SW 1271 (cell line): ENCODE measurements at regions not wholly inside any gene's neighbourhood (a gene's known extent, or its start where the extent isn't known, plus 50 kb on each side); places are given as distances from the start of the nearest gene placed in this dataset.
A peak's percentile ranks its signal among the peaks of the same experiment; 100 is the strongest.

Experiments
- DNase-seq, 2 experiments: peaks; one replicate each; lab custom pipeline; 2025; lab: John Stamatoyannopoulos, UW

DNA sequence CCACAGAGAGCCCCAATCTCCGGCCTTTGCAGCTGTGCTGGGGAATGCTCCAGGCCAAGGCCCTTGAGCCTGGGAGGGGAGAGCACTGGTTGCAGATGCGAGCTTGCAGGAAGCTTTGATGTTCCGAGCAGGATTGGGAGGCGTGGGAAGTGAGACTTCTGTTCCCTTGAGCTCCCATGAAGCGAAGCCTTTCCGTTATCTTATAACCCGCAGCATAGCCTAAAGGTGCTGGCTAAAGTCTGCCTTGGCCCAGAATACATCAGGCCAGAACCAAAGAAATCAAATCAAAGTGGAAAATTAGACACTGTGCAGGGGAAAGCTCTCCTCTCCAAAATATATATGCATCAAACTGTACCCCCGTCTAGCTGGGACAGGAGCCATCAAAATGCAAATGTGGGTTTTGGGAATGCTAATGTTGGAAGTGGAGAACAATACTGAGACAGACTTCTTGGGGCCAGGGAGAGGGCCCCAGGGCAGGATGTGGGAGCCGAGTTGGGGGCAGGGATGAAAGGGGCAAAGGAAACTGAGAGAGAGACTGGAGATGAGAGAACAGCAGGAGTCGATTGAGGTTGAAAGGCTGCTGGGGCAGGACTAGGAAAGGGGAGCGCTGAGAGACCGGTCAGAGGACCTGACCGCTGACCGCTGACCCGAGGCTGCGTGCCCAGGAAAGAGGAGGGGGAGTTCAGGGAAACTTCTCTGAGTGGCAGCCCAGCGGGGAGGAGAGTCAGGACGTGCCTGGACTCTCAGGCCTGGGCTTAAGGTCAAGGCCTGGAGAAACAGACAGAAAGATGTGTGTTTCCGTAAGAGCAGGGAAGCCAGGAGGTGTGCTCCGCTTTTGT is 152.2 kb upstream of the PARP11 start:
- DNase-seq: no peak

GRCh38 chr12:4024701-4025100 is 151.5 kb upstream of the PARP11 start:
- DNase-seq: no peak

DNA sequence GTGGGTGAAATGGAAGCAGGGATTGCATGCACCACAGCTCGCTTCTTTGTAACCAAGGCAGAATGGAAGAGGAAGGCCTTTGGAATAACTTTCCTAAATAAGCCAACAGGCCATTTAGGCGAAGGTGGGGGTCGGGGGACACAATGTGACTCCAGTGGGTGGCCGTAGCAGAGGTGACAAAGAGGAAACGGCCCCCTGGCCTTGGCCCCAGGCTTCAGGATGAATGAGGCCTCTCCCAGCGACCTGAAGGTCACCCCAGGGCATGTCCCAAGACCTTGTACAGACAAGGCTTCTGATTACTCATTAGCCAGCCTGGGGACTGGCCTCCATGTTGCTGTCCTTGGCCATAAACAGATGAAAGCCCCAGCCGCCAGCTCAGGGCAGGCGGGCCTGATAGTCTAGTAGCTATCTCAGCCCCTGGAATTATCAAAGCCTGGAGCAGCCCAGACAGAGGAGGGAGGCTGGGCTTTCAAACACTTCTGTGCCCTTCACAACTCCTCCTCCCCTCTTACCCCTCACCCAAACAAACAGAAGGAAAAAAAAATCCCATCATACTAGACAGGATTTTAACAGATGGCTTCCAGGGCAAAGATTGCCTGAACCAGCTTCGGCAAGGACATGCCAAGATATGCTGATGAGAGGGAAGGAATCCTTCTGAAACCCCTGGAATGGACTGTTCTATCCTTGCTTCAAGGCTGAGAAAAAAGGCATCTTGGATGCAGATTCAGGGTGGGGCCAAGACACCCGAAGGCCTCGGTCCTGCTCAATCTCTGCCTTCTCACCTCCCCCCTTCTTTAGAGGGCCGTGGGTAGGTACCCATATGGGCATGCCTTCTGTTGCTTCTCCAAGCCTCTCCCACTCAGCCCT is 142.3 kb upstream of the PARP11 start:
- no peak for DNase-seq

- DNase-seq: no peak
These were observed 141.6 kb upstream of the PARP11 start for GRCh38 chr12:4014858-4015224.

DNA sequence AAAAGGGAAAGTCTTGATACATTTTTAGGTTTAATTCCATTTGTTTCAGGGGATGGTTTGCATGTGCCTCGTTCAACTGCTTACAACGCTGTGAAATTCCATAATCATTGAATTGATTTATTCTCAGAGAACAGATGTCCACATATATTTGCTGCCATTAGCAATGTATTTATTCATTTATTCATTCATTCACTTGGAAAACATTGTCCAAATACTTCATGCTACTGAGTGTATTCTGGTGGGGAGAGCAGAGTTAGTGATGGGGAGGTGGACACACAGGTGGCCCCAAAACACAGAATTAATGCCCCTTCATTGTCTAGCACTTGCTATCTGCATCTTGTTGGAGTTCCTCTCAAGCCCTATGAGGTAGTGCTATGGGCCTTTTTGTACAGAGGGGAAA is 141.2 kb upstream of the PARP11 start:
- no peak for DNase-seq

- DNase-seq: no peak
These were observed 140.1 kb upstream of the PARP11 start for GRCh38 chr12:4012977-4013968.

GRCh38 chr12:4012073-4012472 is 138.9 kb upstream of the PARP11 start:
- no peak for DNase-seq

GRCh38 chr12:4011597-4011996 is 138.4 kb upstream of the PARP11 start:
- peak in 1 of 2 experiments; percentile 12 for DNase-seq

DNA sequence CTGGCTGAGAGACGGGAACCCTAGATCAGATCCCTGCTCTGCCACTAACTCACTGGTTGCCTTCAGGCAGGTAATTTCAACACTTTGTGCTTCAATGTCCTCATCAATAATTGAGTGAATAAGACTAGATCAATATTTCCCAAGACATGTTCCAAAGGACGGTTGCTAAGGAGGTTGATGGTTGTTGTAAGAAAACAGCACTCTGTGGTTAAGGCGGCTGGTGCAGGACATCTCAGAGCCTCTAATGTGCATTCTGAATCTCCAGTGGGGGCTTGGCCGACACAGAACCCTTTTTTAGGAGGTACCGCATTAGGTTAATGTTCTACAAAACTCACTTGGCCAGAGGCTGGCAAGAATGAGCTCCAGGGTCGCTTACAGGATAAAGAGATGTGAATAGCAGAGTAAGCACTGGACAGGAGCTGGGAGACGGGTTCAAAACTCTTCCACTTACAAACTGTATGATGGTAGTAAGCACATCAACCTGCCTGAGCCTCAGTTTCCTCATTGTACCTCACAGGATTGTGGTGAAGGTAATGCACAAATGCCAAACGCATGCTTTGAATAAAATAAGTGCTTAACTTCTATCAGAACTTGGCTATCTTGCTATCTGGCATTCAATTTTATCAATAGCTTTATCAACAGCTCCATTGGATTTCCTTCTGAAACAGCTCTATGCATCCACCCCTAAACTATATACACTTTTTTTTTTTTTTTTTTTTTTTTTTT is 136.9 kb upstream of the PARP11 start:
- DNase-seq: no peak

GRCh38 chr12:4006743-4007142 is 133.5 kb upstream of the PARP11 start:
- DNase-seq: no peak

DNA sequence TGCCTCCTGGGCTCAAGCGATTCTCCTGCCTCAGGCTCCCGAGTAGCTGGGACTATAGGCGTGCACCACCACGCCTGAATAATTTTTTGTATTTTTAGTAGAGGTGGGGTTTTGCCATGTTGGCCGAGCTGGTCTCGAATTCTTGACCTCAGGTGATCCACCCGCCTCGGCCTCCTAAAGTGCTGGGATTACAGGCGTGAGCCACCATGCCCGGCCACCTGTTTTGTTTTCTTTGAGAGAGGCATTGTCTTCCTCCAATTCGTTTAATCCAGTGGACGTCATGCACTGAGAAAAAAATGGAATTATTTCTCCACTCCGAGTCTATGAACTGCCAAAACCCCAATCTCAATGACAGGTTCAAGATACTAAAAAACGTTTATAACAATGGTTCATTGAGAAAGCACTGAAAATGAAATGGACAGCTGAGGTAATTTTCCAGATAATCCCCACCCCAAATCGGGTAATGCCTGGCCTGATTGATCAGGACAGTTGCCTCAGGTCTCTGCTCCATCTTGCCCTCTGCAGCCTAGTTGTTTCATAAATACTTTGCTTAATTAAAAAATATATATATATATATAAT is 132.7 kb upstream of the PARP11 start:
- no peak for DNase-seq

DNA sequence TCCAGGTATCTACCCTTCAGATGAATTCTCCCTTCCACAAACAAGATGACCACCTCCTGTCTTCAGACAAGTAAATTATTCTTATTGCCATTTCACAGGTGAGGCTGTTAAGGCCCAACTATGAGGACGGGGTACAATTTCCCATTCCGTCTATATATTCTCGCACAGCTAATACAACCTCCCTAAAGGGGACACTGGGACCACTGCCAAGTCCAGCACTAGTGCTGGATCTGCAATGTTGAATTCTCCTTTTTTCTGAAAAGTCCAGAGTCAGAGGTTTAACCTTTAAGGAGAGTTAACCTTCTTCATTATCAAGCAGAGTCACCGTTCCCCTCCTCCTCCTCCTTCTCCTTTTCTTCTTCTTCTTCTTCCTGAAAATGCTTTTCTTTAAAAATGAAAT is 130.4 kb upstream of the PARP11 start:
- DNase-seq: no peak

GRCh38 chr12:4002601-4003000 is 129.4 kb upstream of the PARP11 start:
- DNase-seq: no peak

DNA sequence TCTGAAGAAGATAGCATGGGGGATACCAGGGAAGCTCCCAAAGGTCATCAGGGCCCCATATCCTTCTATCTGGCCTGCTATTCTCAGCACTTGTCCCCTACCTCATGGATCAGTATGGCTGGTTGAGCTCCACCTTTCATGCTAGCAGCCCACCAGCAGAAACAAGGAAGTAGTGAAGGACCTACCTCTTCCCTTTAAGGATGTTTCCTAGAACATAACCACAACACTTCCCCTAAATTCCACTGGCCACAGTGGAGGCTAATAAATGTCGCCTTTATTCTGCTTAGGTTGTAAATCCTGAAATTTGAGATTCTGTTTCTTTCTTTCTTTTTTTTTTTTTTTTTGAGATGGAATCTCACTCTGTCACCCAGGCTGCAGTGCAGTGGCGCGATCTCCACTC is 128.6 kb upstream of the PARP11 start:
- DNase-seq: no peak

GRCh38 chr12:4001031-4001430 is 127.8 kb upstream of the PARP11 start:
- DNase-seq: no peak

DNA sequence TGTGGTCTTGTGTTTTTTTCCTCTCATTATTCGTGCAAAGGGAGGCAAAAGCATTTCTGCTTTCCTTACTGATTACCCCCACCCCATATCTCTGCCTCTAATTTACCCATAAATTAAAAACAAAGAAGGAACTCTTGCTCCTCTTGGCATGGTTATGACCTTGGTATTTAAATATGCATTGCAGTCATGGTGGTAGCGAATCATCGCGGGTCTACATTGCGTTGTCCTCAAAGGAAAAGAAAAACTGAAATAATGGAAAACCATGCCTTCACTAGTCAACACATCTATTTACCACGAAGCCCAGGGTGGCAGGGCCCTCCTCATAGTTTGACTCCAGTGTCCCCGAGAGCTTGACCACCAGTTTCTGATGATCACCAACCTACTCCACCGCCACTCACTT is 126.7 kb upstream of the PARP11 start:
- no peak for DNase-seq

DNA sequence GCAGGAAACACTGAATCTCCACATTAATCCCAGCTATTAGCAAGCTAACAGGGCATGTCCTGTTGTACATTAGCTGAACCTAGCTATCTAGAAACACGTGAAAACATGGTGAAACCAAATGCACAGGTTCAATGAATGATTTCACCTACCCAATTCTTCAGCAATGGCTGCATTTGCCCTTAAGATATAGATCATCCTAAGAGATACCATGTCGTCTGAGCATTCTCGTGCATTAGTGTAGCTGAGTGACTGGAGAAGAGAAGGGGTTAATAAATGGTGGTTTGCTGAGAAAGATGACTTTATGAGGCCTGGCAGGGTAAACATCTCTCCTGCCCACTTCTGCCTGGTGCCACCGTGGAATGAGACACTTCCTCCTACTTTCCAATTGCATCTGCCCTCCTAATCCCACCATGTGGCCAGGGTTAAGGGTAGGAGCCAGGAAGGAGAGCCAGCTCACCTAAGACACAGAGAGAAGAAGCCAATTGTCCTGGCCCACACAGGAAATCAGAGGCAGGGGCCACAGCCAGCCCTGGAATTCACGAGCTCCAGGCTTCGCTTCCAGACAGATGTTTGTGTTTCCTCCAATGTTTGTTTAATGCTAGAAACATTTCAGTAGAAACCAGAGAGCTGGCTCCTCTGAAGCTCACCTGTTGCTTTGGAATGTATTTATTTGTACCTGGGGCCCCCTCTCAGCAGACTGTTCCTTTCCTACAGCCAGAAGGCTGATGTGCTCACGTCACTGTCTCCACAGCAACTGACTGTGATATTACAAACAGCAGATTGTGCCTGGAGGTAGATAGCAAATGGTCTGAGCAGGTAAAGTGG is 126.0 kb upstream of the PARP11 start:
- DNase-seq: no peak

GRCh38 chr12:3998397-3998796 is 125.2 kb upstream of the PARP11 start:
- DNase-seq: no peak

DNA sequence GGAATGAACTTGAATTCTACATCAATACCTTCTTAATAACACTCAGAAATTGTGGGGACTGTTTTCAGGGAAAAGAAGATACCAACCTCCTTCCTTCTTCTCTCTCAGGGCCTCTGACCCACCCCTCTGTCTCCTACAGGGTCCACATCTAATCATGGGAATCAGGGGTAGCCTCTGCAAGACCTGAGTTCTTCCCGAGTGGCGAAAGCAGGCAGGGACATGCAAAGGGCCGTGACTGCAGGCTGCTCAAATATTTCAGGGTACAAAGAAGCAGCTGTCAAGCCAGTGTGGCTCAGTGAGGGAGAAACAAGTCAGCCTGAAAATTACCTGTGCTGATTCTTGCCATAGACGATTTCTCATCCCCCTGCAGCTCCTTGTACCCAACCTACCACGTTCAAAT is 123.1 kb upstream of the PARP11 start:
- DNase-seq: no peak

- no peak for DNase-seq
These were observed 122.1 kb upstream of the PARP11 start for GRCh38 chr12:3995306-3995705.
